ENCODE measurements at regions not wholly inside any gene's neighbourhood (a gene's known extent, or its start where the extent isn't known, plus 50 kb on each side); places are given as distances from the start of the nearest gene placed in this dataset.

- Histone ChIP-seq H3K4me1 (no peaks in the 10 kb centered on the region), H3K9me3 (no peaks in the 10 kb centered on the region), H3K27me3 (no peaks in the 10 kb centered on the region), H3K27ac (no peak overlapping the region), H3K36me3 (no peaks in the 10 kb centered on the region), H3K4me3 (no peak overlapping the region)
- DNase-seq (no peak), ATAC-seq (peak in 2 of 4 donors; percentile 32 to 34)
- TF ChIP-seq POLR2A (IDR thresholded peaks at IDR 0.05) = no peak
- no peak for TF ChIP-seq CTCF (IDR thresholded peaks at IDR 0.05)
- 35% methylated on average over 4 of the region's 10 CpGs for WGBS (ENCODE audit: insufficient coverage, low coverage, low lambda C conversion rate, missing lambda C conversion rate)
- intact Hi-C loops (cut with DNase I) = no loop called here
These were observed 487.3 kb downstream of the CCDC171 start for GRCh38 chr9:16039988-16040761.

- WGBS (ENCODE audit: insufficient coverage, low coverage, low lambda C conversion rate, missing lambda C conversion rate) = 50% methylated on average over 5 of the region's 5 CpGs
- no peak overlapping the region for H3K27ac ChIP-seq
- no peak overlapping the region for H3K4me3 ChIP-seq
- H3K4me1 ChIP-seq = no peaks in the 10 kb centered on the region
- ATAC-seq (no peak), DNase-seq (no peak)
- H3K27me3 ChIP-seq = no peaks in the 10 kb centered on the region
- no peaks in the 10 kb centered on the region for H3K9me3 ChIP-seq
- intact Hi-C loops (cut with DNase I) = no loop called here
- H3K36me3 ChIP-seq = no peaks in the 10 kb centered on the region
- no peak for TF ChIP-seq CTCF (IDR thresholded peaks at IDR 0.05)
- no peak for TF ChIP-seq POLR2A (IDR thresholded peaks at IDR 0.05)
These were observed 491.1 kb downstream of the CCDC171 start for GRCh38 chr9:16043756-16044578.

GRCh38 chr9:16044579-16044881 is 491.7 kb downstream of the CCDC171 start:
- Histone ChIP-seq H3K36me3 (no peaks in the 10 kb centered on the region), H3K9me3 (no peaks in the 10 kb centered on the region), H3K27me3 (no peaks in the 10 kb centered on the region), H3K27ac (no peak overlapping the region), H3K4me3 (no peak overlapping the region), H3K4me1 (no peaks in the 10 kb centered on the region)
- intact Hi-C loops (cut with DNase I) = no loop called here
- 69% methylated on average over 2 of the region's 2 CpGs for WGBS (ENCODE audit: insufficient coverage, low coverage, low lambda C conversion rate, missing lambda C conversion rate)
- ATAC-seq (no peak), DNase-seq (no peak)
- TF ChIP-seq CTCF (IDR thresholded peaks at IDR 0.05) (no peak), POLR2A (IDR thresholded peaks at IDR 0.05) (no peak)

GRCh38 chr9:16045651-16046280 is 492.9 kb downstream of the CCDC171 start:
- Histone ChIP-seq H3K4me3 (no peak overlapping the region), H3K36me3 (no peaks in the 10 kb centered on the region), H3K9me3 (no peaks in the 10 kb centered on the region), H3K27me3 (no peaks in the 10 kb centered on the region), H3K27ac (no peak overlapping the region), H3K4me1 (no peaks in the 10 kb centered on the region)
- ATAC-seq (no peak), DNase-seq (no peak)
- 100% methylated on average over 2 of the region's 2 CpGs for WGBS (ENCODE audit: insufficient coverage, low coverage, low lambda C conversion rate, missing lambda C conversion rate)
- no peak for TF ChIP-seq CTCF (IDR thresholded peaks at IDR 0.05)
- TF ChIP-seq POLR2A (IDR thresholded peaks at IDR 0.05) = no peak
- intact Hi-C loops (cut with DNase I) = no loop called here

Measured in right lobe of liver (tissue), 6 donors.